HG03064 (cell line): ENCODE measurements at regions not wholly inside any gene's neighbourhood (a gene's known extent, or its start where the extent isn't known, plus 50 kb on each side); places are given as distances from the start of the nearest gene placed in this dataset.

Experiments
- ATAC-seq: cut with Tn5 transposase; IDR thresholded peaks from one replicate; pipeline ENCODE4 v1.9.1; 2021; ENCODE audit warnings: low read depth; ENCODE audit not compliant: unreplicated experiment

GRCh38 chr5:164356790-164357189 is 851.4 kb downstream of the MAT2B start:
- ATAC-seq = no peak

GRCh38 chr5:164357395-164358033 is 852.1 kb downstream of the MAT2B start:
- no peak for ATAC-seq

- no peak for ATAC-seq
Observed at GRCh38 chr5:164358531-164359259, 853.3 kb downstream of the MAT2B start.

GRCh38 chr5:164359260-164360255 is 854.1 kb downstream of the MAT2B start:
- no peak for ATAC-seq

GRCh38 chr5:164360589-164360988 is 855.2 kb downstream of the MAT2B start:
- no peak for ATAC-seq

GRCh38 chr5:164361986-164362385 is 856.6 kb downstream of the MAT2B start:
- no peak for ATAC-seq

- ATAC-seq = no peak
Observed at GRCh38 chr5:164362835-164363234, 857.4 kb downstream of the MAT2B start.

GRCh38 chr5:164364237-164365208 is 859.1 kb downstream of the MAT2B start:
- ATAC-seq = no peak

- no peak for ATAC-seq
Observed at GRCh38 chr5:164370841-164371240, 865.4 kb downstream of the MAT2B start.

GRCh38 chr5:164372892-164373291 is 867.5 kb downstream of the MAT2B start:
- no peak for ATAC-seq

GRCh38 chr5:164373876-164374275 is 868.5 kb downstream of the MAT2B start:
- no peak for ATAC-seq

GRCh38 chr5:164375051-164375450 is 869.6 kb downstream of the MAT2B start:
- no peak for ATAC-seq

- ATAC-seq = no peak
Observed at GRCh38 chr5:164376843-164377242, 871.4 kb downstream of the MAT2B start.

GRCh38 chr5:164377746-164378145 is 872.3 kb downstream of the MAT2B start:
- ATAC-seq = no peak

- ATAC-seq = no peak
Observed at GRCh38 chr5:164383662-164384061, 878.2 kb downstream of the MAT2B start.

GRCh38 chr5:164392531-164392930 is 887.1 kb downstream of the MAT2B start:
- no peak for ATAC-seq

- ATAC-seq = no peak
Observed at GRCh38 chr5:164394686-164395194, 889.3 kb downstream of the MAT2B start.

- no peak for ATAC-seq
Observed at GRCh38 chr5:164412531-164412930, 907.1 kb downstream of the MAT2B start.

GRCh38 chr5:164420161-164420560 is 914.7 kb downstream of the MAT2B start:
- ATAC-seq = no peak

- ATAC-seq = no peak
Observed at GRCh38 chr5:164422400-164422799, 917.0 kb downstream of the MAT2B start.
